GM18951 (cell line): ENCODE measurements at regions not wholly inside any gene's neighbourhood (a gene's known extent, or its start where the extent isn't known, plus 50 kb on each side); places are given as distances from the start of the nearest gene placed in this dataset.

Source experiments
- POLR2A ChIP-seq: IDR thresholded peaks from 4 replicates; pipeline ENCODE4 v1.6.1; 2011; ENCODE audit warnings: mild to moderate bottlenecking; ENCODE audit not compliant: insufficient read length, insufficient read depth; ENCODE audit errors: extremely low read depth
- in situ Hi-C: fragments of 300-500 bp; cut with MboI; formaldehyde crosslinking; loops from one replicate; pipeline ENCODE4 v1.12.0; 2022; ENCODE audit warnings: low sequenced_read_pairs, mixed read lengths, inconsistent platforms; ENCODE audit not compliant: unreplicated experiment

GRCh38 chr5:144009116-144009515 is 161.3 kb downstream of the YIPF5 start:
- in situ Hi-C loops: no loop called here
- TF ChIP-seq POLR2A: no peak

DNA sequence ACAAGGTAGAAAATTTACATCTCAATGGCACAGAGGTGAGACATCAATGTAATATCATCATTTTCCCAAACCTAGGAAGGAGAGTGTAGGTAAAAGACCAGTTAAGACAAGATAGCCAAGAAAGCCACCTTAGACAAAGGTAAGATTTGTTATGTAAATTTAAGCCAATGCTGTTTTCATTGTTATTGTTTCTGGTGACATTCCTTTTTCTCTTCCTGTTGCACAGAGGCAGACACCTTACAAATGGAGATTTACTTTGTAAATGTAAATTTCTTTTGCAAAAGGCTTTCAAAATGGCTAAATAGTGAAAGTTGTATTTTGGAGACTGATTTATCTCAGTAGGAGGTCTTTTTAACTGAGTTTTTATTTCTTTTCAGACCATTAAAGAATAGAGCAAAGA is 159.1 kb downstream of the YIPF5 start:
- in situ Hi-C loops: no loop called here
- no peak for TF ChIP-seq POLR2A

DNA sequence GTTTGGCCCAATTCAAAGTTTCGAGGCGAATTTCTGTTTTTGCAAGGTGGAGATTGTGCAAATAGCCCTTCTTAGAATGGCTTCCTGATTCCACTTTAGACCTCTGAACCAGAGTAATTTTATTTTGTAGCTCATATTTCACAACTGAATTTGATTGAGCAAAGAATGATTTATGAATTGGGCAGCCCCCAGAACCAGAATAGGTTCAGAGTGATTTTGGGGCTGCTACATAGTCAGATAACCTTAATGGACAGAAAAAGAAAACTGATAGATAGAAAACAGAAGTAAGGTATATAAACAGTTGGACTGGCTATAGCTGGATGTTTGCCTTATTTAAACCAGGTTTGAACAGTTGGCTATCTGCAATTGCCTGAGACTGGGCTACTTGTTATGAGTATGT is 156.6 kb downstream of the YIPF5 start:
- TF ChIP-seq POLR2A: no peak
- in situ Hi-C loops: no loop called here

GRCh38 chr5:144015961-144016360 is 154.5 kb downstream of the YIPF5 start:
- in situ Hi-C loops: no loop called here
- TF ChIP-seq POLR2A: no peak

GRCh38 chr5:144017119-144017518 is 153.3 kb downstream of the YIPF5 start:
- no peak for TF ChIP-seq POLR2A
- in situ Hi-C loops: no loop called here

GRCh38 chr5:144017631-144018030 is 152.8 kb downstream of the YIPF5 start:
- TF ChIP-seq POLR2A: no peak
- in situ Hi-C loops: no loop called here

DNA sequence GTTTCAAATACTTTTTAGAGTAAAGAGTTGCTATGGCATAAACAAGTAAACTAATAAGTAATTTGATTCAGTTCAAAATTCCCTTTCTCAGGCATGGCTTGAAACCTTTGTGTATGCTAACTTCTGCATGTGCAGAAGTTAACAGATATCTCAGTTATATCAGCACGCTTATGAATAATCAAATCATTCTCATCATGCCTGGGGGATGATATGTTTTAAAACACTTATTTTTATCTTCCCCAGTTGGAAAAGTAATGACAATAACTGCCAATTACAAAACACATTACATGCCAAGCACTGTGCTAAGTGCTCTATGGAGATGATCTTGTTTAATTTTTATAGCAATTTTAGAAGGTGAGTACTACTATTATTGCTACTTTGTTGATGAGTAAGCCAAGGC is 146.4 kb downstream of the YIPF5 start:
- no peak for TF ChIP-seq POLR2A
- in situ Hi-C loops: no loop called here

DNA sequence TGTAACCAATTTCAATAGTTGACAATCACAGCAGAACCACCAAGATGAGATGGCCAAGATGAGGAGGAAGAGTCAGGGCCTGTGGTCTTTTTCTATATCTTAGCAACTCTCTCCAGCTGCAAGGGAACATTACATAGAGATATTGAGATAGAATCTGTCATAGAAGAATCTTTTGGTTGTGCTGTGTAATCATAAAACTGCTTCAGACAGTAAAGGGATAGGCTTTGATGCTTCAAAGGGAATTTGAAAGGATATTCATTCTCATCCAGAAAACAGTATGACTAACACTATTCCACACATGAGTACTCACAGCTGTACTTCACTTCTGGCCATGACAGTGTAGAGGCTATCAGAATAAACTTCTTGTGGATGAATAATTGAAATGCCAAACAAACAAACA is 145.9 kb downstream of the YIPF5 start:
- no peak for TF ChIP-seq POLR2A
- in situ Hi-C loops: no loop called here

GRCh38 chr5:144026286-144026685 is 144.2 kb downstream of the YIPF5 start:
- no peak for TF ChIP-seq POLR2A
- in situ Hi-C loops: no loop called here

GRCh38 chr5:144028058-144028457 is 142.4 kb downstream of the YIPF5 start:
- TF ChIP-seq POLR2A: no peak
- in situ Hi-C loops: no loop called here

GRCh38 chr5:144028636-144029035 is 141.8 kb downstream of the YIPF5 start:
- in situ Hi-C loops: no loop called here
- TF ChIP-seq POLR2A: no peak

DNA sequence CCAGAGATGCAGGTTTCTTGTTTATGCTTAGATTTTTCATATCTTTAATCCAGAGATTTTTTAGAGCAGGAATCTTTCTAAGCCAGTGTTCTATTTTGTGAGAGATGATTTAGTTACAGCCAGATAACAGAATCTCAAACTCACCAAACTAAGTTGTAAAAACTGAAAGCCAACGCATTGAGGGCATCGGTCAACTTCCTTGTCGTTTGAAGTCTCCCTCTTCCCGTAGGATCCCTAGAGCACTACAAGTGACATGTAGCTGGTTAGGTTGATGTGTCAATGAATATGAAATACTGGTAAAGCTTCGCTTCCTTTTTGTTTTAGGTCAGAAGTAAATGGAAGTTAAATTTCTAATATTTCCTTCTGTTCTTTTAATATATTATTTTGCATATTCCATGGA is 139.6 kb downstream of the YIPF5 start:
- in situ Hi-C loops: no loop called here
- no peak for TF ChIP-seq POLR2A

- TF ChIP-seq POLR2A: no peak
- in situ Hi-C loops: no loop called here
Measured at GRCh38 chr5:144032375-144032774, 138.1 kb downstream of the YIPF5 start.

- in situ Hi-C loops: no loop called here
- no peak for TF ChIP-seq POLR2A
Measured at GRCh38 chr5:144033486-144033885, 137.0 kb downstream of the YIPF5 start.

DNA sequence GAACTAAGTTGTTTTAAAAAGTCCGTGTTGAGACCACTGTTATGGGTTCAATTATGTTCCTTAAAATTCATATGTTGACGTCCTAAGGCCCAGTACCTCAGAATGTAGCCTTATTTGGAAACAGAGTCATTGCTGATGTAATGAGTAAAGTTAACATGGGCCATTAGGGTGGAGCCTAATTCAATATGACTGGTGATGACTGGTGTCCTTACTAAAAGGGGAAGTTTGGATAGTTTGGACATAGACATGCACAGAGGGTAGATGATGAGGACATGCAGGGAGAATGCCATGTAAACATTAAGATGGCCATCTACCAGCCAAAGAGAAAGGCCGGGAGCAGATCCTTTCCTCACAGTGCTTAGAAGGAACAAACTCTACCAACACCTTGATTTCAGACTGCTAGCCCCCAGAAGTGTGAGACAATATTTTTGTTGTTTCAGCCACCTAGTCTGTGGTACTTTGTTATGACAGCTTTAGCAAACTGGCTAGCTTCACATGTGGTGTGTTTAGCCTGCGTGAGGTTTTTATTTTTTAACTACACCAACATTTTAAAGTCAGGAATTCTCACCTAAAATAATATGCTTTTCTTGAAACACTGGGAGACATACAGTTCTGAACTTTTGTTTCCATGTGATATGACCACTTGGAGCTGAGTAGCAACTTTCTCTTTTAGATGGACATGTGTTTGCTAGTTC is 135.3 kb downstream of the YIPF5 start:
- in situ Hi-C loops: no loop called here
- no peak for TF ChIP-seq POLR2A

DNA sequence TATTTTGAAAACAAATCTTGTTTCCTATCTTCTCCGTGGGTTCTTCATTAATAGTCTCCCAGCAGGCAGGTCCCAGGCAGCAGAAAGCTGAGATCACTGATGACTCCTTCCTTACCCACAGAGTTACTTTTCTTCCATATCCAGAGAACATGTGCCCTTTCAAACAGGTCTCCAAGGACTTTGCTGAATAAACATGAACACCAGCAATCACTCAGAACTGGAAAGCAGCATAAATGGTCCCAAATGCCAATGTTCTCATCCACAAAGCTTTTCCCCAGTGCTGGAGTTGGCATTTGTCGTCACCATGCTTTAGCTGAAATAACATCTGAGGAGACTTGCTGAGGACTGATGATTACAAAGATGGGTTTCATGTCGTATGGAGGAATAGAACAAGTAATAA is 134.0 kb downstream of the YIPF5 start:
- TF ChIP-seq POLR2A: no peak
- in situ Hi-C loops: no loop called here
